ENCODE measurements at regions not wholly inside any gene's neighbourhood (a gene's known extent, or its start where the extent isn't known, plus 50 kb on each side); places are given as distances from the start of the nearest gene placed in this dataset.

DNA sequence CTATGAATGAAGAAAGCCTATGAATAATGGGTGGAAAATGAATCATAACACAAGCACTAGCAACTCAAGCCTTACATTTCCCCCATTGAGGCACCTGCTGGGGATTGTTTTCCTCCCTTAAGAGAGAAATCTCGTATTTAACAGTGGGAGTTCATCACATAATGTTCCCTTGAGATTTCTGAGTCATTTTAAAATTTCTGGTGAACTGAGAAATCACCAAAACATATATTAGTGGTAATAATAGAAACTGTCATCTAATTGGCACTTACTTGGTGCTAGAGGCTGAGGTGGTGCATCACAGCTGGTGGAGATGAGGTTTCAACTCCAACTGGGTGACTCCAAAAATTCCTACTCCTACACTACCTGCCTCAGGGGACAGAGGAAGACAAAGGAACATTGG, 561.3 kb upstream of the LCORL start:
- no peak for DNase-seq
- WGBS, 2 donors: 37 to 62% methylated on average over 1 of the region's 1 CpG
- H3K4me3 ChIP-seq: no peak overlapping the region
- no peaks in the 10 kb centered on the region for H3K9me3 ChIP-seq
- no peaks in the 10 kb centered on the region for H3K4me1 ChIP-seq
- no peaks in the 10 kb centered on the region for H3K27me3 ChIP-seq
- no peak for TF ChIP-seq CTCF (IDR thresholded peaks at IDR 0.05)
- no peak for TF ChIP-seq POLR2AphosphoS5 (IDR thresholded peaks at IDR 0.05)
- no peak for TF ChIP-seq POLR2A (IDR thresholded peaks at IDR 0.05)
- no peak for TF ChIP-seq EP300 (IDR thresholded peaks at IDR 0.05)
- H3K27ac ChIP-seq: no peak overlapping the region
- H3K36me3 ChIP-seq: no peaks in the 10 kb centered on the region
- intact Hi-C loops (cut with DNase I): no loop called here

DNA sequence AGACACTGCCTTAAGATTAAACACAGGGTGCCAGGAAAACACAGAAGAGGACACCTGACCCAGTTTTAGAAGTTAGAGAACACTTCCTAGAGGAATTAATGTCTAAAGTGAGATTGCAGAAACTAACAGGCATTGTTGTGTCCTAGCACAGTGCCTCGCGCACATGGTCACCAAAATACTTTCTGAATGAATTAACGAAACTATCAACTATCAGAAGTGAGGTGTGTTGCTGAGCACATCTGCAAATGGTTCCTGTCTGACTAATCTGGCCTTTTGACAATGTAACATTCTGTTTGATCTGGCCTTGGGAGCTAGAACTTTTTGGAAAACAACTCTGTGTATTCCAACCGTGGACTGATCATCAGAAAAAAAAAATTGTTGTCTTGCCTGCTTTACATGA, 556.8 kb upstream of the LCORL start:
- intact Hi-C loops (cut with DNase I): no loop called here
- TF ChIP-seq CTCF (IDR thresholded peaks at IDR 0.05) (no peak), POLR2AphosphoS5 (IDR thresholded peaks at IDR 0.05) (no peak), POLR2A (IDR thresholded peaks at IDR 0.05) (no peak), EP300 (IDR thresholded peaks at IDR 0.05) (no peak)
- 74 to 82% methylated on average over 4 of the region's 4 CpGs for WGBS, 2 donors
- Histone ChIP-seq H3K9me3 (no peaks in the 10 kb centered on the region), H3K36me3 (no peaks in the 10 kb centered on the region), H3K27me3 (no peaks in the 10 kb centered on the region), H3K4me3 (no peak overlapping the region), H3K4me1 (no peaks in the 10 kb centered on the region), H3K27ac (no peak overlapping the region)
- no peak for DNase-seq

- DNase-seq: no peak
- TF ChIP-seq POLR2A (IDR thresholded peaks at IDR 0.05) (no peak), POLR2AphosphoS5 (IDR thresholded peaks at IDR 0.05) (no peak), CTCF (IDR thresholded peaks at IDR 0.05) (no peak), EP300 (IDR thresholded peaks at IDR 0.05) (no peak)
- Histone ChIP-seq H3K27ac (no peak overlapping the region), H3K9me3 (no peaks in the 10 kb centered on the region), H3K36me3 (no peaks in the 10 kb centered on the region), H3K4me1 (no peaks in the 10 kb centered on the region), H3K4me3 (no peak overlapping the region), H3K27me3 (no peaks in the 10 kb centered on the region)
- WGBS, 2 donors: 65 to 82% methylated on average over 1 of the region's 1 CpG
- intact Hi-C loops (cut with DNase I): no loop called here
Measured at GRCh38 chr4:18572481-18572880, 550.9 kb upstream of the LCORL start.

- Histone ChIP-seq H3K36me3 (no peaks in the 10 kb centered on the region), H3K27ac (no peak overlapping the region), H3K9me3 (no peaks in the 10 kb centered on the region), H3K27me3 (no peaks in the 10 kb centered on the region), H3K4me1 (no peaks in the 10 kb centered on the region), H3K4me3 (no peak overlapping the region)
- DNase-seq: no peak
- TF ChIP-seq POLR2A (IDR thresholded peaks at IDR 0.05) (no peak), EP300 (IDR thresholded peaks at IDR 0.05) (no peak), POLR2AphosphoS5 (IDR thresholded peaks at IDR 0.05) (no peak), CTCF (IDR thresholded peaks at IDR 0.05) (no peak)
- intact Hi-C loops (cut with DNase I): no loop called here
- WGBS, 2 donors: 24 to 58% methylated on average over 2 of the region's 2 CpGs
Measured at GRCh38 chr4:18571301-18571761, 549.8 kb upstream of the LCORL start.

- 68 to 85% methylated on average over 3 of the region's 3 CpGs for WGBS, 2 donors
- TF ChIP-seq CTCF (IDR thresholded peaks at IDR 0.05): no peak
- no peak for TF ChIP-seq POLR2A (IDR thresholded peaks at IDR 0.05)
- TF ChIP-seq POLR2AphosphoS5 (IDR thresholded peaks at IDR 0.05): no peak
- no peak for TF ChIP-seq EP300 (IDR thresholded peaks at IDR 0.05)
- H3K36me3 ChIP-seq: no peaks in the 10 kb centered on the region
- intact Hi-C loops (cut with DNase I): no loop called here
- H3K4me1 ChIP-seq: no peaks in the 10 kb centered on the region
- no peak overlapping the region for H3K27ac ChIP-seq
- no peak overlapping the region for H3K4me3 ChIP-seq
- no peak for DNase-seq
- H3K9me3 ChIP-seq: no peaks in the 10 kb centered on the region
- no peaks in the 10 kb centered on the region for H3K27me3 ChIP-seq
Measured at GRCh38 chr4:18570370-18570769, 548.8 kb upstream of the LCORL start.

All from sigmoid colon (tissue), 6 donors.